GM12872 (cell line): ENCODE measurements at regions not wholly inside any gene's neighbourhood (a gene's known extent, or its start where the extent isn't known, plus 50 kb on each side); places are given as distances from the start of the nearest gene placed in this dataset.

Experiments used
- CTCF ChIP-seq: IDR thresholded peaks from 3 replicates; pipeline ENCODE4 v1.5.1; 2011; ENCODE audit warnings: low read depth, mild to moderate bottlenecking, low read length, moderate library complexity; ENCODE audit not compliant: insufficient read depth

DNA sequence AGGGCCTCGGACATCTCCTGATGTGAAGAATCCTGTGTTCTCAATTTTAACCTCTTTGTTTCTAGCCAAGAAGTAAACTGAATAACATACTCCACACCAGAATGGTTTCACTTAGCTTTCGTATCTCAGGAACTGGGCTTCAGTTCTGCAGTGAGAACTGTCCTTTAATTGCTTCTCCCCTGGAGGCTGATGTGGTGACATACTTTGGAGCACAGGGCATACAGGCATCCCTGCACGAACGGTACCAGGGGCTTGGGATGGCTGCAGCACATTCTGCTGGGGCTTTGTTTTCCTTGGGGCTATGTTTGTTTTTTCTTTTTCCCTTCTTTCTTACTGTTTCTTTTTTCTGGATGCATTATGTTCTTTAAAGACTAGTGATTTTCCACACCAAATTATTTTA lies 230.5 kb downstream of the TM9SF2 start:
- TF ChIP-seq CTCF = no peak

DNA sequence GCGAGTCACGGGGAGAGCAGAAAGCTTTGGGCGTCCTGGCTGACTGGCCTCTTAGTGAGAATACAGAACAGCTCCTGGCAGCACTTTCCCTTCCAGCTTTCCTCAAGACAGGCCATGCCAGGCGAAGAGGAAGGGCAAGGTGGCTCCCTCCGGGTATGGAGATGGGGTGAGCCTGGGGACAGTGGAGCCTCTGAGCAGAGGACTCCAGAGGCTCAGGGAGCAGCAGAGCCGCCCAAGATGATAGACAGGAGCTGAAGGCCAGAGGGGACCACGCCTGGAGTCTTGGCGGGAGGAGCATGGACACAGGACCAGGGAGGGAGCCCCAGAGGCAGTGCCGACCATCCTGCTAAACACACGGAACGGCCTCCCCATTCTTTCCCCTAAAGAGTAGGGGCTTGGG lies 229.1 kb downstream of the TM9SF2 start:
- no peak for TF ChIP-seq CTCF

GRCh38 chr13:99729745-99730144 lies 228.5 kb downstream of the TM9SF2 start:
- TF ChIP-seq CTCF = no peak

GRCh38 chr13:99726282-99726894 lies 225.1 kb downstream of the TM9SF2 start:
- no peak for TF ChIP-seq CTCF

DNA sequence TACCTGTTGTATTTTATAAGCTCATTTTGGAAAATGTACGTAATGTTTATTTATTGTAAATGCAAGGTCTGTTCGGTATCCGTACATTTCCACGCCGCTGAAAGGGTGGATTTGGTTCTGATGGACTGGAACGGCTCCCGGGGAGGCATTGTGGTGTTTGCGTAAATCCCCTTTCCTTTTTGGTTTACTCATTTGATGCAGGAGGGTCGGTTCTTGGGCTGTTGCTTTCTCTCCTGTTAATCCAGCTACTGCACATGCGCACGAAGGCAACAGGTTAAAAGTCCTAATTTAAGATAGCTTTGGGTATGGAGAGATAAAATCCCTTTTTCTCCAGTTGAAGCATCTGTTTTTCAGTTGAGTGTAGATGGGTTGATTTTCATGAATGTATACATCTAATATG lies 224.4 kb downstream of the TM9SF2 start:
- TF ChIP-seq CTCF = no peak

GRCh38 chr13:99724633-99725517 lies 223.6 kb downstream of the TM9SF2 start:
- TF ChIP-seq CTCF = no peak

GRCh38 chr13:99723878-99724277 lies 222.6 kb downstream of the TM9SF2 start:
- TF ChIP-seq CTCF = no peak
